HG03520 (cell line): ENCODE measurements at regions not wholly inside any gene's neighbourhood (a gene's known extent, or its start where the extent isn't known, plus 50 kb on each side); places are given as distances from the start of the nearest gene placed in this dataset.
"Not testable (repeated sequence)": the region's sequence is repeated elsewhere in the genome, so short reads cannot be mapped to it uniquely, and the experiment has no call there.

ENCODE experiments used
- ATAC-seq: cut with Tn5 transposase; IDR thresholded peaks from one replicate; pipeline ENCODE4 v1.9.1; 2021; ENCODE audit warnings: mild to moderate bottlenecking, moderate library complexity; ENCODE audit not compliant: unreplicated experiment

- ATAC-seq = no peak
Measured at GRCh38 chr5:50898966-50899365, 232.5 kb downstream of the PARP8 start.

GRCh38 chr5:50900952-50901510 lies 234.6 kb downstream of the PARP8 start:
- ATAC-seq = no peak

- ATAC-seq = no peak
Measured at GRCh38 chr5:50903651-50904050, 237.2 kb downstream of the PARP8 start.

- no peak for ATAC-seq
Measured at GRCh38 chr5:50905996-50906570, 239.6 kb downstream of the PARP8 start.

GRCh38 chr5:50920160-50920559 lies 253.7 kb downstream of the PARP8 start:
- not testable (repeated sequence) for ATAC-seq

GRCh38 chr5:50921366-50922133 lies 255.1 kb downstream of the PARP8 start:
- no peak for ATAC-seq

GRCh38 chr5:50922134-50922941 lies 255.9 kb downstream of the PARP8 start:
- ATAC-seq = not testable (repeated sequence)

- ATAC-seq = no peak
Measured at GRCh38 chr5:50922942-50923767, 256.7 kb downstream of the PARP8 start.

- ATAC-seq = no peak
Measured at GRCh38 chr5:50923768-50924494, 257.5 kb downstream of the PARP8 start.

GRCh38 chr5:50927953-50928352 lies 261.5 kb downstream of the PARP8 start:
- ATAC-seq = no peak

GRCh38 chr5:50929174-50929573 lies 262.7 kb downstream of the PARP8 start:
- no peak for ATAC-seq

- no peak for ATAC-seq
Measured at GRCh38 chr5:50934343-50934742, 267.9 kb downstream of the PARP8 start.

GRCh38 chr5:50945139-50945538 lies 278.7 kb downstream of the PARP8 start:
- ATAC-seq = no peak

- no peak for ATAC-seq
Measured at GRCh38 chr5:50947906-50948683, 281.7 kb downstream of the PARP8 start.

- no peak for ATAC-seq
Measured at GRCh38 chr5:50953290-50953689, 286.9 kb downstream of the PARP8 start.

GRCh38 chr5:50958852-50959457 lies 292.5 kb downstream of the PARP8 start:
- ATAC-seq = peak; percentile 59

GRCh38 chr5:50962934-50963872 lies 296.8 kb downstream of the PARP8 start:
- peak; percentile 80 for ATAC-seq
